ENCODE measurements at regions not wholly inside any gene's neighbourhood (a gene's known extent, or its start where the extent isn't known, plus 50 kb on each side); places are given as distances from the start of the nearest gene placed in this dataset.
A peak's percentile ranks its signal among the peaks of the same experiment; 100 is the strongest.

DNA sequence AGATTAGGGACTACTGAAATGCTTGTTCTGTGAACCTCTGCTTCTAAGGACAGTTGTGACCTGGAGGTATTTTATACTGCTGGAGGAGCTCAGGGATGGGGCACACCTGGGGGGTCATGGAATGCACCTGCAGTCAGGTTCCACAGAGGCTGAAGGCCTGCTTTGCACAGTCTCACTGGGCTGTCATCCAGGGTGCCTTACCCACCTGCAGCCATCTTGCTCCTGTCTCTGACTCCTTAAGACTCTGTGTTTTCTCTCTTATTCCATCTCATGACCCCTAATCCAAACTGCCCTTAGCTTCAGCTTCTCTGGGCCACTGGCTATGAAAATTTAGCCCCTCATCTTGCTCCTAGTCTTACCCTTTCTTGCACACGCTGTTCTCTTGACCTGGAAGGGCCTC lies 127.0 kb upstream of the SNX19 start:
- no peak for DNase-seq (ENCODE audit: low read depth in 4 of 4, low spot score in 2 of 4)

DNA sequence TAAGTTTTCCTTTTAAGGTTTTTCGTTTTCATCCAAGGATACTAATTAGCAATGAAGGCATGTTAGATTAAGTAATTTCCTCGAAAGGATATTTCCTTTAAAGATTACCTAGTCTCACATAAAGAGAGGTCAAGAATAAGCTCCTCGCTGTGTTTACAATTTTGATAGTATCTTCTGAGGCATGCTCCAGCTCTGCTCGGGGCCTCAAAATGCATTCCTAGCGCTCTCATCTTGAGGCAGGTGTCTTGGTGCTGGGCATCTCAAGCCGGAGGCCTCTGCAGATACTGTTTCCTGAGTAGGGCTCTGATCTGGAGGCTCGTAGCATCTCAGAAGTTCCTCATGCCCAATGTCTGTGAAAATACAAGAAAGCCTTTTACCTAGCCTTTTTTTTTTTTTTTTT lies 128.6 kb upstream of the SNX19 start:
- DNase-seq (ENCODE audit: low read depth in 4 of 4, low spot score in 2 of 4) = no peak

DNA sequence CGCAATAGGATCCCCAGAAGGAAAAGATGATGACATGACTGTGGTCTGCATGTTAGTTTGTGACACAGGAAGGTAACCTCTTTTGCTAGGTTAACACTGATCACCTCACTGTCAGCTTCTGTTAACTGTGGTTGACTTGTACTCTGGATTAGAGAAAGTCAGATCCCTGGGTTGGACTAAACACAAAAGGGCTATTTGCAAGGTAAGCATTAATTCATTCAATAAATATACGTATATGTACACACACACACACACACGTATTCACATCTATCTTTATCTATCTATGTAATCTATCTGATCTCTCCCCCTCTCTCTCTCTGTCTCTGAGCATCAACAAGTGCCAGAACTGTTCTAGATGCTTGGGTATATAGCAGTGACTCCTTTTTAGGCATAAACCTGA lies 136.1 kb upstream of the SNX19 start:
- DNase-seq (ENCODE audit: low read depth in 4 of 4, low spot score in 2 of 4) = no peak

DNA sequence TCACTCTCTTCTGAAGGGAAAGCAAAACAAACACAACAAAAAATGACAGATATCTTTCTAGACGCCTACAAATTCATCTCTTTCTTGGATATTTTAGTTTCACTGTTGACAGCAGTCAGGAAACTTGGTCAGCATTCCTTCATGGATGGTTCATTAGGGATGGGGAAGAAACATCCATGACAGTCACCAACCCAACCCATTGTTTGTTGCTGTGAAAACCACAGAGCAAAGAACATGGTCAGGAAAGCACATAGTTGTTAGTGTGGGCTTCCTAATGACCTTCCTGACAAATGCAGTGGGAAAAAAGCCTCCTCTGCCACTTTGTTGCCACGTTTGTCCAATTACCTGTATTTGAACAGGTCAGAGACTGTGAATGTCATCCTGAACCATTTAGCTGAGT lies 139.8 kb upstream of the SNX19 start:
- no peak for DNase-seq (ENCODE audit: low read depth in 4 of 4, low spot score in 2 of 4)

DNA sequence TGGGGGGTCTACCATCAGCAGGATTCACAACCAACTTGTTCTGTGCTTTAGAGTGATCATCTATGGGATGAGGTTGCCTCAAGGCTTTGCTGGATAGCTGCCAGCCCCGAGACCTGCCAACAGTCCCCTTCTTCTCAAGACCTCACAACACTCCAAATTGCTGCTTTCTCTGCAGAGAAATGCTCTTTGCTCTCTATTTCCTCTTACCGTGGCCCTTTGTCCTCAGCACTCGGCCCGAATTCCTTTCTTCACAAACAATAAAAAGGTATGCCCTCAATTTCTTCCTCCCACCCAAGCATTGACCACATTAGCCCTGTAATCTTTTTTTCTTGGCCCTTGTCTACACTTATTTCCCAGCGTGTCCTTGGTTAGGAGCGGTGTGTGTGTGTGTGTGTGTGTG lies 147.4 kb upstream of the SNX19 start:
- no peak for DNase-seq (ENCODE audit: low read depth in 4 of 4, low spot score in 2 of 4)

DNA sequence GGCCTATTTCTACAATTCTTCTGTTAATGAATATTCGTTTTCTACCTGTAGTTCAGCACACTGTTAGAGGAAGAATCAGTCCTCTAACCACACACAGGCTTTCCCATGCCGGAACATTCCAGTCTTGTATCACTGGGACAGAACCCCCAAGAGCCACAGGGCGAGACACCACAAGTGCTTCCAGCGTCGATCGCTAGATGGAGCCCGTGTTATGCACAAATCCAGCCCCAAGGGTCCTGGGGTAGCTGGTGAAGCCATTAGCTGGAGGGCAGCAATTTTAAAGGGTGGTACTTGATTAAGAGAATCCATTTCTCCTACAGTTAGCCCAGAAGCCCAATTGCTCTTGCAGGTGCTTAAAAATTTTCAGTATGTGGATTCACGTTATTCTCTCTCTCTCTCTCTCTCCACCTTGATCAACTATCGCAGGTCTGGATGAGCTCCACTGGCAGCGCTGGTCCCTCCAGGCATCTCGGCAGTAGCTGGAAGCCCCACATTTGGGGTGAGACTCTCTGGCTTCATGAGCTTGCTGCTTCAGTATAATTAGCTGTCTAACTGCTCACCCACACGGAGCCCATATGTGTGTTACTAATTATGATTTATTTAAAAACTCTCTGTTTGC lies 148.2 kb upstream of the SNX19 start:
- peak; percentile 13 to 51 (median 24) for DNase-seq (ENCODE audit: low read depth in 4 of 4, low spot score in 2 of 4)

DNA sequence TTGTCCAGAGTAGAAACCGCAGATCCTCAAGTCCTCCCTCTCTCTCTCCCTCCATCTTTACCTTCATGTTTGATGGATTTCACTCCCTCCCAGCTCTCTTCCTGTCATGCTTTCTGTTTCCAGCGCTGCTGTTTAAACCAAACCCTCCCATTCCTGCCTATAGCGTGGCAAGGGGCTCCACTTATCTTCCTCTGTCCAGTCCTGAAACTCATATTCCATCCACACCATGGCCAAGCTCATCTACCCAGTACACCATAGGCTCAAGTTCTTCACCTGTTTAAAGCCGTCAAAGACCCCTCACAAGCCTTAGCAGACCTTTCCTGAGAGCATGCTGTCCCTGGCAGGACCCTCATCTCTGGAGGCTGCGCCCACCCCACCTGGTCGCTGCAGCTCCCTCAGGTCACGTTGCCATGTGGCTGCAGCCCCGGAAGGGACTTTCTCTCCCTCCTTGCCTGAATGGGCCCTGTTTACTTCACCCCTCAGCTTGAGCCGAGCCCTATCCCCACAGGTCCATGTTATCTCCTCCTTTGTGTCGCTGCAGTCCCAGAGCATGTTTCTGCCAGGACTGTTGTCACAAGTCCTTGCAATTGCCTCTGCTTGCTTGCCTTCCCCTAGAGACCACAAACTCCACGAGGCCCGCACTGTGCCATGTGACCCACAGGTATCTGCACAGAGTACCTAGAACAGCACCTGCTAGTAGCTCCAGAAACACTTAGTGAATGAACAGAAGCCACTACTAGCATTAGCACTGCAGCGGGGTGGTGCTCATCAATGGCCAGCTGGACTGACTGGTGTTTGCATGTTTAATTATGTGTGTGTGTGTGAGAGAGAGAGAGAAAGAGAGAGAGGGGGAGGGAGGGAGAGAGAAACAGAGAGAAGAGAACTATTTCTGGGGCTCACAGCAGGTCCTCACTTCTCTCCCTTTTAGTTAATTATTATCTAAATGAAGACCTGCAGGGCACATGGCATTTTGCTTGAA lies 149.4 kb upstream of the SNX19 start:
- no peak for DNase-seq (ENCODE audit: low read depth in 4 of 4, low spot score in 2 of 4)

DNA sequence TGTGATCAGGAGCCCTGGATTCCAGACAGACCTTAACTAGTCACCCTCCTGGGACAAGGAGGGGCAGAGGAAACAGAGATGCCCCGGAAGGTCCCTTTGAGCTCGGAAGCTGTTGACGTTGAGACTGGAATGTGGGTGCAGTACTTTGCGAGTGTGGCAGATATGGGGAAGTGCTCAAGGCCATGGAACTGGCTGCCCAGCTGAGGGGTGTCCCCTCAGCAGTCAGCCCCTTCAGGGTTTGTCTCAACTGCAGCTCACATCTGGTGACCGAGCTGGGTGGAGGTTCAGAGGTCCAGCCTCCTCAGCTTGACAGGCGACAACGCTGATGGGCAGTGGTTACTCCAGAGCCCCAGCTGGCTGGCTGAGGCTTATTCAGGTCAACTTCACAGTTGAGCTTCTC lies 150.3 kb upstream of the SNX19 start:
- DNase-seq (ENCODE audit: low read depth in 4 of 4, low spot score in 2 of 4) = no peak

DNA sequence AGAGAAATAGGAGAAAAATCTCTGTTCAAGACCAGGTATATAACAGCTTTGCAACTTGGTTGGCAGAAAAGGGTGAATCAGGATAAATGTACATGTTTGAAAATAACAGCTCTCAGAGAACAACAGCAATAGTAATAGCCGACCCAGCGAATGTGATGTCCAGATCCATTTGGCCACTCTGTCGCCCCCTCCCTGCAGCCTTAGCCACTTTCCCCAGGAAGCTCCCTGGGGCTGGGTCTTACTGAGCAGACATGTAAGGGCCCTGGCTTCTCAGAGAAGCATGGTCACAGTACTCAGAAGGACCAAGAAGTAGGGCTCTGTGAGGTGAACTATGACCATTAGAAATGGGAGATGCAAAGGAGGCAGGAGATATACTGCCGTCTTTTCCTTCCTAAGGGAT lies 154.1 kb upstream of the SNX19 start:
- no peak for DNase-seq (ENCODE audit: low read depth in 4 of 4, low spot score in 2 of 4)

DNA sequence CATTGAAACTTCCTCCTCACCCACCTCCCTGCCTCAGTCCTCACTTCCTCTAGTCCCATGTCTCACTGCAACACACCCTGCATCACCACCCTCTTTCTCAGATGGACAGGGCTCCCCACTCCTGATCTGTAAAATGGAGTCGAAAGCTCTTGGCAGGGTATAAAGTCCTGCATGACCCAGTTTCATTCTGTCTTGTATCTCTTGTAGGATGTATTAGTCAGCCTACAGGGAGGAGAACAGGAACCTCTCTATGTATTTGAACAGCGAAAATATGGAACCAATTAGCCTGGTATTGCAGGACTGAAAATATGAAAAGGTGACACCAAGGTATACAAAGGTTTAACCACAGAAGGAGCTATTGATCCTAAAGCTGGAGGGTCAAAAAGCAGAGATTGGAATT lies 156.9 kb upstream of the SNX19 start:
- no peak for DNase-seq (ENCODE audit: low read depth in 4 of 4, low spot score in 2 of 4)

DNA sequence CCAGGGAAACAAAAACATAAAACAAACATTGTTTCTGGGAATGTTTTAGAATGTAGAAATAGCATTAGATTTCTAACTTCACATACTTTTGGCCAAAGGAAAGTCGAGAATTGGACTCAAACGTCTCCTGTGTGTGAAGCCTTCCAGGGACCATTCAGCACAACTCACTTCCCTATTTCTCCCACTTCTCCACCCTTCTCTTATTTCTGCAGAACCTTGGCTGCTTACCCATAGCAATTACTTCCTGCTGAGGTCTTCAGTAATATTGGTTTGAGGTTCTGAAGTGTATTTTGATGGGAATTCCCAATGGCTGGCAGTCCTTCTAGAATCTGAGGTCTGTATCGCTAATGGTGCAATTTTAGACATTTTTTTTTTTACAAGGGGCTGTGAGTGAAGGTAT lies 158.3 kb upstream of the SNX19 start:
- DNase-seq (ENCODE audit: low read depth in 4 of 4, low spot score in 2 of 4) = no peak

DNA sequence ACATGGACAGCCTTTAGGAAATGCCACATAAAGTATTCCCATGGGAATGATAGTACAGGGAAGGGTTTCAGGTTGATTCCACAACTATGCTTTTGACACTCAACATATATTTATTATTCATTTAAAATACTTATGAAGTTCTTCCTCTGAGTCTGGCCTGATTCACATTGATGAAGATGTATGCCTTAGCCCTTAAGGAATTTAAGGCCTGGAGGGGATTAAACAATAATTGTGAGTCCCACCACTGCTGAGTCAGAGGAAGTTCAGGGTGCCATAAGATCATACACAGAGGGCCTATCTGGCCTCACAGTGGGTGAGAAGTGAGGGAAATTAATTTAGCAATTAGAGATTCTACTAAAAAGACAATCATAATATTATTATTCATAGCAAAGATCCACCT lies 161.1 kb upstream of the SNX19 start:
- no peak for DNase-seq (ENCODE audit: low read depth in 4 of 4, low spot score in 2 of 4)

DNA sequence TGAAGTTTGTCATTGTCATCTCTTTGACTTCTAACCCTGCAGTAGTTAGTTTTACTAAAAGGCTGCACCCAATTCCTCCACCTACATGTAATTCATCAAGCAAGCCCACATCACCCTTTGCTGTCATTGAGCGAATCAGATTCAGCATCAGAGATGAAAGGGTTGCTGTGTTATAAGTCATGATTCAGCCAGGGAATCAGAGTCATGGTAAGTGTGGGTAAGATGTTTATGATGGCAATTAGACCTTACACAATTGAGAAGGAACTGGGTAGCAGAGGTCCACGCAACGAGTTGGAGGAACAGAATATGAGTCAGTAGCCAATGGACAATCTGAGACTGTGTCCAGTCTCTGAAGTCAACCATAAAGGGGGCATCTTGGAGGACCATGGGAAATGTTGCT lies 162.8 kb upstream of the SNX19 start:
- no peak for DNase-seq (ENCODE audit: low read depth in 4 of 4, low spot score in 2 of 4)

DNA sequence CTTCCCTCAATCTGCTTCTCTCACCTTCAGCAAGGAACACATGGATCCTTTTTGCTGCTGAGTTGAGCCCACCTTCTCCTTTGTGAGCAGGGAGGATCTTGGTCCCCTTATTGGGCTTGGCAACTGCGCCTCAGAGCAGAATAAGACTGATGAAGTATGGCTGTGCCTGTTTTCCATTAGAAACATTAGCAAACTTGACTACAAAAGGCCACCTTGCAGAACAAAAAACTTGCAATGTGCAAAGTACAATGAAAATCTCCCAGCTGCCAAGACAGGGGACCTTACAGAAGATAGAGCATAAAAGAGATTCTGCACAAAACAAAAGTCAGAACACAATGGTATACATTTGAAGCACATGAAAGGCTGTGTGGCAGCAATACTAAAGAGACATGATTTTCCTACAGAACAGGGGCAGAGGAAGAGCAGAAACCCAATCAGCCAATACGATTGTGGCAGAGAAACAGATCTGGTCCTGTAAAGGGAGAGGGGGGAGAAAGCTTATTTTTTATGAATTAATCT lies 173.5 kb upstream of the SNX19 start:
- no peak for DNase-seq (ENCODE audit: low read depth in 4 of 4, low spot score in 2 of 4)

DNA sequence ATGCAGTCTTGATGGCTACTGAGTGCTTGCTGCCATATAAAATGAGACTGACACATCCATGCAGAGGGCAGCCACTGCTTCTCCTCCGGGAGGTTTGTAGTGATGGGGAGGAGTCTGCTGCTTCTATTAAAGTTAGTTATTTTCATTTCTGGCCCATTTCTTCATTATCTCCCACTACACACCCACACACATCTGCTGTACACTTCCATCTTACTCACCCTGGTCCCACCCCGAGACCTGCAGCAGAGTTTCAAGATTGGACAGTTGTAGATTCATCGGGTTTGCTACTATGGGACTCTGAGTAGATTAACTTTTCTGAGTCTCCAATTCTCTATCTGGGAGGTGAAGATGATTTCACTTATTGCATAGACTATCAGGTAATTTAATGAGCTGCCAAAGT lies 176.2 kb upstream of the SNX19 start:
- no peak for DNase-seq (ENCODE audit: low read depth in 4 of 4, low spot score in 2 of 4)

DNA sequence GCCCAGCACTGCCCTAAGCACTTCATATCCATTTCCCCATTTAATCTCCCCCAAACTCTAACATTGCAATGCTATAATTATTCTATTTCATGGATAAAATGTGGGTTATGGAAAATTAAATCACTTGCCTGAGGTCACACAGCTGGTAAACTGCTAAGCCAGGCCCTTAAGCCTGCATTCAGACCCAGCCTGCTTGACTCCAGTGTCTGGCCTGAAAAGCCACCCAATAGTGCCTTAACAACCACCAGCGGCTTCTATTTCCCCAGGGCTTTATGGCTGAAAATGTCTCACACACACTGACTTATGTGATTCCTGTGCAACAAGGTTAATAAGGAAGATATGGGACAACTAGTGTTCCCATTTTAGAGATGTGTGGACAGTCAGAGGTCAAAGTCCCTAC lies 178.5 kb upstream of the SNX19 start:
- no peak for DNase-seq (ENCODE audit: low read depth in 4 of 4, low spot score in 2 of 4)

DNA sequence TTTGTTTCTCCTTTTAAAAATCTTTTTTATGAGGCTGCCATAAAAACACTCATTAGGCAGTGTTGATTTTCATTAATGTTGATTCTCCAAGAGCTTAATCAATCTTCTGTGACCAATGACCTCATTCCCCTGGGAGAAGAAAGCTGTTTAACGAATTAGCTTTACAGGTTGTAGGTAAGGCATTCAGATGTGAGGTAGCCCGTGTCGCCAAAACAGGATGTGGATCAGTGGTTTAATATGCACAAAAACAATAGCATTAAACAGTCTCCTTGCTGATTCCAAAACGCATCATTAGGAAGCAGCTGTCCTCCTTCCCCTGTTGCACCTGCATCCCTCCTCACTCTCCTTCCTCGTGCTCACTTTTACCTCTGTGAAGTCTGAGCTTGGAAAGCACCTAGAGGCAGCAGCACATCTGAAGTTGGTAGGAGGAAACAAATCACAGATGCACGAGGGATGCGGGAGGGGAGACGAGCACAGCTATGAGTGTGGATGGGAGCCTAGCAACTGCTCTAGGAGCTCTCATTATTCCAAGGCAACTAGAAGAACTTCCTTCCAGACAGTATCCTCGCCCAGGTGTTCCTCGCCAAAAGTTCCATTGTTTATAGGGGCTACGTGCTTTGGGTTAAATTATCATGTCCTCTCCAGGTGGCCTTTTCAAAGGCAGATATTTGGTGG lies 179.4 kb upstream of the SNX19 start:
- DNase-seq (ENCODE audit: low read depth in 4 of 4, low spot score in 2 of 4) = peak in 1 of 4 donors; percentile 9

DNA sequence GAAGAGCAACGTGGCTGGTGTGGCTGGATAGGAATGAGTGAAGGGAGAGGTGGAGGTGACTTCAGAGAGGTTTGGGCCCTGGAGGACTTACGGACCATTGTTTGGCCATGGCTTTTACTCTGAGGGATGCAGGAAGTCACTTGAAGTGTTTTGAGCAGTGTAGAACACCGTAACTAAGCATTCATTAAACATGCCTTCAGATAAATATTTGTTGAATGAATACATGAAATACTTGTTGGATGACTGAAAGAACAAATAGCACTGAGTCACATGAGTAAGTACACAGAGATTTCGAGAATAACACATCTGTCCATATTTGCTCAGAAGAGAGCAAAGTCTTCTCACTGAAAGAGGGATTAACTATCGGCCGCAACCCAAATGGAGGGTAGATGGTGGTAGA lies 182.7 kb upstream of the SNX19 start:
- no peak for DNase-seq (ENCODE audit: low read depth in 4 of 4, low spot score in 2 of 4)

DNA sequence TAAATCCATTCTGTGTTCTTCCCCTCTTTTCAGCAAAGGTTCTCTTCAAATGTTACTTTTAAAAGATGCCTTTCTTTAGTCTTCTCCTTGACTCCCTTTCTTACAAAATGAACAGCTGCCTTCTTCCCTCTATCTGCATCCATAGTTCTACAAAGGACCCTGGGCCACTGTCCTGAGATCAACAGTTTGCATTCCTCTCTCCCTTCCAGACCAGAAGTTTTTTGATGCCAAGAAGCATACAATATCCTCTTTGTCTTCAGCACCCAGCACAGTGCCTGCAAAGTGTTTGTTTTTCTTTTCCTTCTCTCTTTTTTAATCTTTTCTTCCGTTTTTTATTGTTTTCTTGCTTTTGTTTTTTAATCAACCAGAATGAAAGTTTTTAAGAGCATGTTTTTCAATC lies 183.5 kb upstream of the SNX19 start:
- no peak for DNase-seq (ENCODE audit: low read depth in 4 of 4, low spot score in 2 of 4)

DNA sequence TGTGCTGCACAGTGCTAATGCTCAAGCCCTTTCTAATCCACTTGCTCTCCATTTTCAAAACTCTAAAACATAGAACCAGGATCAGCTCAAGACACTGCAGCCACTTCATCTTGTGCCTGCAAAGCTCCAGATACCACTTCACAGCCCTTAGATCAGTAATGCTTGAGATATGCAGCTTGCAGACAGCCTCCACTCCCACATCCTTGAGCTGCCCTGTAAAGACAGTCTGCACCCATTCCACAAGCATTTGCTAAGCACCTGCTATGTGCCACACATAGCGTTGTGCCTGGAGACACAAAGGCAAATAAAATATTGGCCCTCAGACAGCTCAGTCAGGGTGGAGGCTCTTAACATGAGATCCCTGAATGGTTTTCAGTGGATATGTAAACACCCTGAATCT lies 192.5 kb upstream of the SNX19 start:
- DNase-seq (ENCODE audit: low read depth in 4 of 4, low spot score in 2 of 4) = no peak

DNA sequence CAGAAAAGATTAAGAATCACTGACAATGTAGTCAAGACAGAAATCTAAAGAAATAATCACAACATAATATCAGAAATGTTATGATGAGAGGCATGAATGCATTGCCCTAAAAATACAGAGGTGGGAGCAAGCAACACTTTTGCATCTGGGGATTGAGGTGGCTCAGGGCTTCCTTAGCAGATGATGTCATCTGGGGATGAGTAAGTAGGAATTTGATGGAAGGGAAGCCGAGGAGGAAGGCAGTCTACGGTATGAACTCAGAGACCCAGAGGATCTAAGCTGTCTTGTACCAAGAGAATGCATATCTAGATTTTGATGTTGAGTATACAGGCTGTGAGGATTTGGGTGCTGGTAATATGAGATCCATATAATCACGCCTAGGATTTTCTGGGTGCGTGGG lies 193.0 kb upstream of the SNX19 start:
- no peak for DNase-seq (ENCODE audit: low read depth in 4 of 4, low spot score in 2 of 4)

DNA sequence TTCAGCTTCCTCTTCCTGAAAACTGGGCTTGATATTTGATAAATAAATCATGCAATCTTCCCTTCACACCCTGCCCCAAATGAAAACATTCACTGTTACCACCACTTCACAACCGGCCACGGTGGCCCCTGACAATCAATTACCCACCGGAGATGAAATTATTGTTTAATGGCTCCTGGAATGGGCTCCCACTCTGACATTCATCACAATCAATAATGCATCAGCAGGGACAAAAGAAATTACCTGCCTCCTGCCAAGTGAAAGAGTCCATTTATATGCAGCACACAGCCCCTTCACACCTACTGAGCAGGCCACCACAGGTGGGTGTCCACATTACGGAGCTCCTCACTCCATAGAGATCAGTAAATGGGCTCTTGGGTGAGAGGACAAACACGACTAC lies 193.5 kb upstream of the SNX19 start:
- DNase-seq (ENCODE audit: low read depth in 4 of 4, low spot score in 2 of 4) = no peak

All from left renal cortex interstitium (tissue), 4 donors.